Effector memory CD8-positive, alpha-beta T cell (primary cell): ENCODE measurements at regions not wholly inside any gene's neighbourhood (a gene's known extent, or its start where the extent isn't known, plus 50 kb on each side); places are given as distances from the start of the nearest gene placed in this dataset.
A peak's percentile ranks its signal among the peaks of the same experiment; 100 is the strongest.

Source experiments
- ATAC-seq: fragments of 150-1000 bp; cut with Tn5 transposase; replicated peaks from 2 replicates; pipeline ENCODE4 v1.10.0; 2021; ENCODE audit warnings: mild to moderate bottlenecking, moderate library complexity
- DNase-seq, 3 experiments: peaks; one replicate each; pipeline ENCODE4 v3.0.0; 2021
- H3K27ac Mint-ChIP-seq, 2 donors: one replicate each; pipeline ENCODE4 v1.8.0; 2022; ENCODE audit warnings: mild to moderate bottlenecking in 2 of 2, mixed read lengths in 2 of 2, moderate library complexity in 2 of 2
- H3K27me3 Mint-ChIP-seq, 2 donors: one replicate each; pipeline ENCODE4 v1.8.0; 2022; ENCODE audit warnings: mixed read lengths in 2 of 2
- H3K36me3 Mint-ChIP-seq: one replicate; pipeline ENCODE4 v1.8.0; 2022; ENCODE audit warnings: mild to moderate bottlenecking, moderate library complexity, mixed read lengths; ENCODE audit not compliant: insufficient read depth
- H3K4me1 Mint-ChIP-seq, 2 donors: one replicate each; pipeline ENCODE4 v1.8.0; 2022; ENCODE audit warnings: low read depth in 2 of 2, mixed read lengths in 2 of 2
- H3K4me3 Mint-ChIP-seq, 2 donors: one replicate each; pipeline ENCODE4 v1.8.0; 2022; ENCODE audit warnings: mild to moderate bottlenecking in 2 of 2, mixed read lengths in 2 of 2, moderate library complexity in 2 of 2
- H3K9me3 Mint-ChIP-seq, 2 donors: one replicate each; pipeline ENCODE4 v1.8.0; 2022; ENCODE audit warnings: mixed read lengths in 2 of 2

DNA sequence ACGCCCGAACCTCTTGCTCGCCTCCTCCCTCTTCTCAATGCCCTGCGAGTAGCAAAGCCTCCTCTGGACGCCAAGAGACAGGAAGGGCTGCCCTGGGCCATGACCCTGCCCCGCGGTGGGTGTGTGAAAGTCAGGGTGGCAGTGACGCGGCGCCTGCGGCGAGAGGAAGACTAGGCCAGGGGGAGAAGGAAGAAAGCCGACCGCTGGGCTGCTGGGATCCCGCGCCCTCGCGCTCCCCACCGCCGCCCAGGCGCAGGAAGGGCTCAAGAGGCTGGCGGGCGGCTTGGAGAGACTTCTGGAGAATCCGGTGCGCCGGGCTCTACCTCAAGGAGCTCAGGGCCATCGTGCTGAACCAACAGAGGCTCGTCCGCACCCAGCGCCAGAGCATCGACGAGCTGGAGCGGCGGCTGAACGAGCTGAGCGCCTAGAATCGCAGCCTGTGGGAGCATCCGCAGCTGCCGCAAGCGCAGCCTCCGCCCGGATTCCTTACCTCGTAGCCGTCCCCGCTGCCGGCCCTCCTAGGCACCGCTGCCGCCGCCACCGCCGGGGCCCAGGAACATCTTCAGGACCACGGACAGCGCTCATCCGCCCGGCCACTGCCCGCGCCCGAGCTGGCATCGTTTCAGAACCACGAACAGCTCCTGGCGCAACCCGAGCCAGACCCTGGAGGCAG, 105.0 kb upstream of the PRB2 start:
- ATAC-seq = peak; percentile 95
- Mint-ChIP-seq H3K4me3 (no peak overlapping the region), H3K36me3 (peaks cover 6% of the 10 kb centered on the region), H3K4me1 (peaks cover 0 to 11% of the 10 kb centered on the region in 2 donors), H3K9me3 (peaks cover 4 to 7% of the 10 kb centered on the region in 2 donors), H3K27me3 (peaks cover 54 to 66% of the 10 kb centered on the region in 2 donors), H3K27ac (no peak overlapping the region)
- DNase-seq = peak; percentile 65 to 74 (median 69)

DNA sequence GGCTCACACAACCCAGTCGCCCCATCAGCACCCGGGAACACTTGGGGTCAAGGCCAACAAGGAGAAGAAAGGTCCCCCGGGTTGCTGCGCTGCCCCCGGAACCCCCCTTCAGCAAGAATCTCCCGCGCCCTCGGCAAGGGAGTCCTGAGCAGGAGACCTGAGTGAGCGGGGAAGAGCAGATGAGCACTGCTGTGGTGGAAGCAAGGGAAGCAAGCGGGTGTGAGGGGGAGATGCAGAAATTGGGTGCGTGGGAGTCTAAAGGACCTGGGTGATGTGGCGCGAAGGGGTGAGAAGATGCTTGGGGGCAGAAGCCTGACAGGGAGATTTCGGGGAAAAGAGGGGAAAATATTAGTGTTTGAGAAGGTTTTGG, 105.5 kb upstream of the PRB2 start:
- Mint-ChIP-seq H3K9me3 (peaks cover 4 to 7% of the 10 kb centered on the region in 2 donors), H3K4me3 (no peak overlapping the region), H3K4me1 (peaks cover 0 to 11% of the 10 kb centered on the region in 2 donors), H3K36me3 (peaks cover 6% of the 10 kb centered on the region), H3K27ac (no peak overlapping the region), H3K27me3 (peaks cover 57 to 66% of the 10 kb centered on the region in 2 donors)
- ATAC-seq = no peak
- DNase-seq = no peak

GRCh38 chr12:11508699-11509098, 113.3 kb upstream of the PRB2 start:
- DNase-seq (no peak), ATAC-seq (no peak)
- H3K36me3 Mint-ChIP-seq = no peaks in the 10 kb centered on the region
- H3K4me3 Mint-ChIP-seq = no peak overlapping the region
- H3K4me1 Mint-ChIP-seq = peaks cover 0 to 2% of the 10 kb centered on the region in 2 donors
- H3K27me3 Mint-ChIP-seq = peaks cover 33 to 49% of the 10 kb centered on the region in 2 donors
- H3K27ac Mint-ChIP-seq = no peak overlapping the region
- no peaks in the 10 kb centered on the region for H3K9me3 Mint-ChIP-seq

DNA sequence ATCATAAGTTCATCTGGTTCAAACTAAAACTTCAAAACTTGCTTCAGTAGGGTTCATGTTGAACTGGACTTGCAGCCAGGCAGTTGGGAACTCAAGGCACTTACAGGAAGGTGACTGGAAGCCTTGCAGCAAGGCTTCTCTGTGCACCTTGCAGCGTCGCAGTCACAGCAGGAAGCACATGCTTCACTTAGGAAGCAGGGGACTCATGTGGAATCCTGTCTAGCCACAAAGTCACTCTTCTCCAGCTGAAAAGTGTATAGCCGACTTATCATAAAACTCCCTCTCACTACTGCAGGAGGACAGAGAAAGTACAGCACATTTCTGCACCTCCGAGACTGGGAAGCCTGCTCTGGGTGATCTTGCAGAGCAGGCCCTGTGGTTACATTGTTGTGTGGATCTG, 114.0 kb upstream of the PRB2 start:
- peaks cover 32 to 46% of the 10 kb centered on the region in 2 donors for H3K27me3 Mint-ChIP-seq
- H3K36me3 Mint-ChIP-seq = no peaks in the 10 kb centered on the region
- H3K27ac Mint-ChIP-seq = no peak overlapping the region
- H3K4me3 Mint-ChIP-seq = no peak overlapping the region
- H3K9me3 Mint-ChIP-seq = no peaks in the 10 kb centered on the region
- ATAC-seq (no peak), DNase-seq (no peak)
- peaks cover 0 to 2% of the 10 kb centered on the region in 2 donors for H3K4me1 Mint-ChIP-seq

GRCh38 chr12:11510671-11511070, 115.3 kb upstream of the PRB2 start:
- DNase-seq (no peak), ATAC-seq (no peak)
- H3K36me3 Mint-ChIP-seq = no peaks in the 10 kb centered on the region
- H3K4me3 Mint-ChIP-seq = no peak overlapping the region
- H3K9me3 Mint-ChIP-seq = no peaks in the 10 kb centered on the region
- H3K4me1 Mint-ChIP-seq = no peaks in the 10 kb centered on the region
- H3K27me3 Mint-ChIP-seq = peaks cover 18 to 32% of the 10 kb centered on the region in 2 donors
- H3K27ac Mint-ChIP-seq = no peak overlapping the region

- DNase-seq (no peak), ATAC-seq (no peak)
- Mint-ChIP-seq H3K27me3 (peaks cover 8 to 20% of the 10 kb centered on the region in 2 donors), H3K4me1 (no peaks in the 10 kb centered on the region), H3K36me3 (no peaks in the 10 kb centered on the region), H3K4me3 (no peak overlapping the region), H3K27ac (no peak overlapping the region), H3K9me3 (no peaks in the 10 kb centered on the region)
Measured at GRCh38 chr12:11513288-11513687, 117.9 kb upstream of the PRB2 start.

GRCh38 chr12:11517080-11517479, 121.7 kb upstream of the PRB2 start:
- H3K36me3 Mint-ChIP-seq = no peaks in the 10 kb centered on the region
- H3K4me3 Mint-ChIP-seq = no peak overlapping the region
- H3K4me1 Mint-ChIP-seq = no peaks in the 10 kb centered on the region
- ATAC-seq (no peak), DNase-seq (no peak)
- H3K27me3 Mint-ChIP-seq = peaks cover 0 to 36% of the 10 kb centered on the region in 2 donors
- H3K9me3 Mint-ChIP-seq = no peaks in the 10 kb centered on the region
- H3K27ac Mint-ChIP-seq = no peak overlapping the region

- no peaks in the 10 kb centered on the region for H3K4me1 Mint-ChIP-seq
- DNase-seq = no peak
- H3K27me3 Mint-ChIP-seq = peaks cover 6 to 39% of the 10 kb centered on the region in 2 donors
- H3K27ac Mint-ChIP-seq = no peak overlapping the region
- no peaks in the 10 kb centered on the region for H3K9me3 Mint-ChIP-seq
- H3K4me3 Mint-ChIP-seq = no peak overlapping the region
- no peak for ATAC-seq
- H3K36me3 Mint-ChIP-seq = no peaks in the 10 kb centered on the region
Measured at GRCh38 chr12:11524446-11524845, 125.0 kb upstream of the ETV6 start.

GRCh38 chr12:11534064-11534463, 115.4 kb upstream of the ETV6 start:
- H3K27ac Mint-ChIP-seq = no peak overlapping the region
- H3K9me3 Mint-ChIP-seq = no peaks in the 10 kb centered on the region
- ATAC-seq = no peak
- DNase-seq = no peak
- no peaks in the 10 kb centered on the region for H3K4me1 Mint-ChIP-seq
- peaks cover 38 to 66% of the 10 kb centered on the region in 2 donors for H3K27me3 Mint-ChIP-seq
- H3K36me3 Mint-ChIP-seq = no peaks in the 10 kb centered on the region
- H3K4me3 Mint-ChIP-seq = no peak overlapping the region

- Mint-ChIP-seq H3K9me3 (no peaks in the 10 kb centered on the region), H3K36me3 (no peaks in the 10 kb centered on the region), H3K27ac (no peak overlapping the region), H3K4me3 (no peak overlapping the region), H3K4me1 (no peaks in the 10 kb centered on the region), H3K27me3 (peaks cover 35 to 57% of the 10 kb centered on the region in 2 donors)
- ATAC-seq (no peak), DNase-seq (no peak)
Measured at GRCh38 chr12:11535127-11535526, 114.3 kb upstream of the ETV6 start.

DNA sequence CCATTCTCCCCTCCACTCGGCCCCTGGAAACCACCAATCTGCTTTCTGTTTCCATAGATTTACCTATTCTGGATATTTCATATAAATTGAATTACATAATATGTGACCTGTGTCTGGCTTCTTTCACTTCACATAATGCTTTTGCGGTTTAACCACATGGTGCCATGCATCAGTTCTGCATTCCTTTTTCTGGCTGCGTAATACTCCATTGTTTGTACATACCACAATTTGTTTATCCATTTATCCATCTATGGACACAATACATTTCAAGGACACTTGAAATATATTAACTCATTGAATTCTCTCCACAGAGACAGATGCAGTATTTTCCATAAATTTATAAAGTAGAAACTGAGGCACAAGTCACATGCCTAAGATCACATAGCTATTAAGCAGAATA, 110.3 kb upstream of the ETV6 start:
- ATAC-seq (no peak), DNase-seq (no peak)
- Mint-ChIP-seq H3K9me3 (no peaks in the 10 kb centered on the region), H3K4me1 (peaks cover 0 to 5% of the 10 kb centered on the region in 2 donors), H3K36me3 (no peaks in the 10 kb centered on the region), H3K4me3 (no peak overlapping the region), H3K27me3 (peaks cover 18 to 20% of the 10 kb centered on the region in 2 donors), H3K27ac (no peak overlapping the region)

DNA sequence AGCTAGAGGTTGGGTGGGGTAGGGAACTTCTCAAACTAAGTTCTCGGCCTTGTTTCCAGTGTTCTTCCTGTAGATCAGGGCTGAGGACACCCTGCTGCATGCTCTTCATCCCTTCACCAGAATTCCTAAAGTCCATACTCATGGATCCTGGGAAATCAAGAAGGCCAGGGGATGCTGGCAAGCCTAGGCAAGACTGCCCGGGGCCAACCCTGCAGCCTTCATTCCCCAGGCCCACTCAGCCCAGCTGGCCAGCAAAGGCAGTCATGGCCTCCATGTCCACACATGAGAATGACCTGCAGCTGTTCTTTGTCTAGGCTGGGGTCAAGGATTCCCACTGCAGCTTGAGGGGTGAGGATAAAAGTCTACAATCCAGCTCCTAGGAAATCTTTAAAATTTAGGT, 109.3 kb upstream of the ETV6 start:
- no peak overlapping the region for H3K4me3 Mint-ChIP-seq
- no peak overlapping the region for H3K27ac Mint-ChIP-seq
- H3K27me3 Mint-ChIP-seq = peaks cover 8 to 10% of the 10 kb centered on the region in 2 donors
- no peak for DNase-seq
- peaks cover 4% of the 10 kb centered on the region for H3K36me3 Mint-ChIP-seq
- H3K9me3 Mint-ChIP-seq = no peaks in the 10 kb centered on the region
- peaks cover 4 to 10% of the 10 kb centered on the region in 2 donors for H3K4me1 Mint-ChIP-seq
- no peak for ATAC-seq

DNA sequence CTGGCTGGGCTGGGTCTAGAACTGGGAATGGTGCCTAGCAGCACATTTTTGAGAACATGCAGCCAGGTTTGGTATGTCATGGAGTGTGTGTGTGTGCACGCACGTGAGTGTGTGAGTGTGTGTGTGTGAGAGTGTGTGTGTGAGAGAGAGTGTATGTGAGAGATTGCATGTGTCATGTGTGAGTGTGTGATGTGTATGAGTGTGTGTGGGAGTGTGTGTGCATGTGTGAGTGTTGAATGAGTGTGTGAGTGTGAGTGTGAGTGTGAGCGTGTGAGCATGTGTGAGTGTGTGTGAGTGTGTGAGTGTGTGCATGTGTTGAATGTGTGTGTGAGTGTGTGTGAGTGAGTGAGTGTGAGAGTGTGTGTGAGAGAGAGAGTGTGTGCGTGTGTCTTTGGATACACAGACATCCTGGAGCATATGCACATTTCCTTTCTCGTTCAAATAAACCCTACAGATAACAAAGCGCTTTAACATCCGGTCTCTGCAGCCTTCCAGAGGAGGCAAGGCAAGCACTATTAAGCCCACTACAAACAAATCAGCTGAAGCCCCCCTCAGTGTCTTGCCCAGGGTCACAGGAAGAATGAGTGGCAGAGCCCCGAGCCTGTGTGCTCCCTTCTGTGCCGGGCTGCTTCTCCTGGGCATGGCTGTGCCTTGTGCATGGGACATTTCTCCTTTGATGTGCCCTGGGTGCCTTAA, 108.7 kb upstream of the ETV6 start:
- Mint-ChIP-seq H3K9me3 (no peaks in the 10 kb centered on the region), H3K4me1 (peaks cover 10 to 16% of the 10 kb centered on the region in 2 donors), H3K4me3 (no peak overlapping the region), H3K27ac (no peak overlapping the region), H3K36me3 (peaks cover 5% of the 10 kb centered on the region), H3K27me3 (peaks cover 5 to 8% of the 10 kb centered on the region in 2 donors)
- no peak for DNase-seq
- no peak for ATAC-seq

GRCh38 chr12:11542599-11542998, 106.9 kb upstream of the ETV6 start:
- ATAC-seq = no peak

More at GRCh38 chr12:11542599-11542998, 106.9 kb upstream of the ETV6 start:
- no peaks in the 10 kb centered on the region for H3K9me3 Mint-ChIP-seq
- H3K27ac Mint-ChIP-seq = no peak overlapping the region
- H3K4me3 Mint-ChIP-seq = no peak overlapping the region
- no peaks in the 10 kb centered on the region for H3K27me3 Mint-ChIP-seq
- DNase-seq = no peak
- peaks cover 16 to 25% of the 10 kb centered on the region in 2 donors for H3K4me1 Mint-ChIP-seq
- H3K36me3 Mint-ChIP-seq = peaks cover 8% of the 10 kb centered on the region
